HG02981 (cell line): ENCODE measurements at regions not wholly inside any gene's neighbourhood (a gene's known extent, or its start where the extent isn't known, plus 50 kb on each side); places are given as distances from the start of the nearest gene placed in this dataset.
"Not testable (repeated sequence)": the region's sequence is repeated elsewhere in the genome, so short reads cannot be mapped to it uniquely, and the experiment has no call there.

Experiments used
- ATAC-seq: cut with Tn5 transposase; IDR thresholded peaks from one replicate; pipeline ENCODE4 v1.9.1; 2021; ENCODE audit warnings: mild to moderate bottlenecking, moderate library complexity; ENCODE audit not compliant: unreplicated experiment

DNA sequence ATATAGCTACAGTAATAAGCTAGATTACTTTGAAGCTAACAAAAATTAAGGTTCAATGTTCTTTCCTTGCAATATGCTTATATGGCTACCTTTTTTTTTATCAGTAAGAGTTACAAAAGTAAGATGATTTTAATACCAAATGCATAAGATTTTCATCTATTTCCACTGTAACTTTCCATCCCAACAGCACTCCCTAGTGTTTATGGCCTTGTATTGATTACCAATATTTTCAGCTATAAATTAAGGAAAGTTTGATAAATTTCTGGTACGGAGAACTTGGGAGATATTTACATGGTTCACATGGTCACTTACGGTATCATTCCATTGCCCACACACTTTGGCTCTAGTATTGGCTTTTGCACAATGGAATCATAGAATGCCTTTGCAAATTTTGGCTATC lies 448.9 kb upstream of the PABPC4L start:
- no peak for ATAC-seq

DNA sequence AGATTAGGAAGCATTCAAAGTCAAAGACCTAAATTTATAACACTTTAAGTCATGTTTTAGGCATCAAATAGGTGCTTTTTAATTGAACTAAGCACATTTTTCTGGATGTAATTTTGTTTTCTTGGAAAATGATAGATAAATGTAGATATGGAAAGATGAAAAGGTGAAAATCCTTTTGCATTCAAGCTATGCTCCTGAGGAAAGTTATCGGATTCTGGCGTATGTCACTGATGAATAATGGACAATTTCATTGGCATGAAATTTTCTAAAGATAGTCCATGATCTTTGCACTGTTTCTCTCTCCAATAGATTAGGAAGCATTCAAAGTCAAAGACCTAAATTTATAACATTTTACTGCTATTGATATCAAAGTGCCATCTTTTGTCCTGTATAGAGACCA lies 444.2 kb upstream of the PABPC4L start:
- no peak for ATAC-seq

DNA sequence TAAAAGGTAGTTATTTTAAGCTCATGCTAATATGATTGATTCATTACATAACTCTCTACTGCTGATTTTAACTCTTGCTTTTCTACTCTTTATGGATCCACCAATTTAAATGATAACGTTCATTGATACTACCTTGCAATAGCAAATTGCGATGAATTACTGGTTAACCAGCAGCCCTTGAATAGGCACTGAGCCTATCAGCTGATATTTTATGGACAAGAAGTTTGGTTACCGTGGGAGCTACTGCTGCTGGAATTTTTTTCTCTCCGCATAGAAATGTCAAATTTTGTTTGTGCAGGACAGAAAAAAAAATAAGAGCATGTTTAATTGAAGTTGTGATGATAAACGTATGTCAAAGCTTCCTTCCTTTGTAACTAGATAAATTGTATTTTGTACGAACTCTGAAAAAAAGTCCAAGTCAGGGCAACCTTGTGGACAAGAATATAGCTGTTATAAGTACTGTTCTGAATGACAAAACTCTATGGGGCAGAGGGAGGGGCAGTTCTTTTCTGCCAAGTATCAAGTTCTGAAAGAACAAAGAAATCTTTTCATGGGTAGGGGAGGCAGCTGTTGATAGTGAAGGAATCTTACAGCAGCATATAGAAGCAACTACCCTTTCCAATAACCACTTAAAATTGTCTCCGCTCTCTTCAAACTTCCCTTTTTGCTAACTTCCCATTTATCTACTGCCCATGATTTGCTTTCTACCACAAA lies 434.9 kb upstream of the PABPC4L start:
- no peak for ATAC-seq

DNA sequence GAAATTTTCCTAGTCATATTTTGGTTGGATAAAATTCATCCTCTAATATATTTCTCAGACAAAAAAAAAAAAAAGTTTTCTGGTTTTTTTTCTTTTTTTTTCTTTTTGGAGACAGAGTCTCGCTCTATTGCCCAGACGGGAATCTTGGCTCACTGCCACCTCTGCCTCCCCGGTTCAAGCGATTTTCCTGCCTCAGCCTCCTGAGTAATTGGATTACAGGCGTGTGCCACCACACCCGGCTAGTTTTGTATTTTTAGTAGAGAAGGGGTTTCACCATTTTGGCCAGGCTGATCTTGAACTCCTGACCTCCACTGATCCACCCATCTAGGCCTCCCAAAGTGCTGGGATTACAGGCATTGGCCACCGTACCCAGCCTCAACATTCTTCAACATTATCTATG lies 432.7 kb upstream of the PABPC4L start:
- ATAC-seq: no peak

DNA sequence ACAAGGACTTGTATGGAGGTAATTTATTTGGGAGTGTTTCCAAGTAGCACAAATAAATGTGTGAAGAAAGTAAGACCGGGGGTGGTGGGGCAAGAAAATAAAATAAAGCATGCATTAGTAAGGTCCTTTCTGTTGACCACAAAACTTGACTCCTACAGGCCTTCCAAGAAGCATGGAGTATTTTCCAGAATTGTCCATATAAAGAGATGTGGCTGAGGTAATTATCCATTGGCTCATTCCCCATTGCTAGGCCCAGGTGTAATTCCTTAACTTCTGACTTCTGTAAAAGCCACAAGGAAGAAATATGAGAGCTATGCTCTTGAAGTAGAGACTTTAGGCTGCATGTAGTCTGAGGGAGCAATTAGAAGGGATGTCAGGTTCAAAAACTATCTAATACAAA lies 430.5 kb upstream of the PABPC4L start:
- ATAC-seq: no peak

DNA sequence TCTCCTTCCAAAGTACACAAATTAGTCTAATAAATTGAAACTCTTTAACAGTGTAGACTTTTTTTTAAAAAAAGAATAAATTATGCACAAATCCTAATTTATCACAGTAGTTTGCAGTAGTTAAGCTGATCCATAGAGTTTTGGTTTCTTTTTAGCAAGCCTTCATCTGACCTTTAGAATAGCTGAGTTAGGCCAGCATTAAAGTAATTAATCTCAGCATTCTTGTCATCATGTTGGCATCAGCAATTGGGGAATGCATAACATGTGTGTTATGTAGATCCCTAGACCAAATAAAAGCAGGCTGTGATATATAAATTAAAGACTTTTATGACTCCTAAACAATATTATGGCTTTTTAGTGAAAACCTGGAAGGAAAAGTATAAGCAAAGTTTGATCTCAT lies 426.5 kb upstream of the PABPC4L start:
- no peak for ATAC-seq

DNA sequence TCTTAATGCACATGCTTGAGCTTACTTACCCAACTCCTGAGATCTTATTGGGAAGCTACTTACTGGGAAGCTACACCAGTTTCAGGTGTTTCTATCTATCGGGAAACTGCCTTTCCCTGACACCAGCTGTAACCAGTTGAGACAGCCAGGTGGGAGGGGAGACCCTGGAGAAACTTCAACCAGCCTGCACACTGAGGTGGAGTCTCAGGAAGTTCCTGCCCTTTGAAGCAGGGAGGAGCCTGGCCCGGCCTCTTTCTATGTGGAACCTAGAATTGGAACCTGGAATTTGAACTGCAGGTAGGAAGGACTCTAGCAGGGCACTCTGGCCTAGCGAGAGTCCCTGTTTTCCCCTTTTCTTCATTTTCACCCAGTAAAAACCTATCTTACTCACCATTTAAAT lies 425.8 kb upstream of the PABPC4L start:
- ATAC-seq: no peak

DNA sequence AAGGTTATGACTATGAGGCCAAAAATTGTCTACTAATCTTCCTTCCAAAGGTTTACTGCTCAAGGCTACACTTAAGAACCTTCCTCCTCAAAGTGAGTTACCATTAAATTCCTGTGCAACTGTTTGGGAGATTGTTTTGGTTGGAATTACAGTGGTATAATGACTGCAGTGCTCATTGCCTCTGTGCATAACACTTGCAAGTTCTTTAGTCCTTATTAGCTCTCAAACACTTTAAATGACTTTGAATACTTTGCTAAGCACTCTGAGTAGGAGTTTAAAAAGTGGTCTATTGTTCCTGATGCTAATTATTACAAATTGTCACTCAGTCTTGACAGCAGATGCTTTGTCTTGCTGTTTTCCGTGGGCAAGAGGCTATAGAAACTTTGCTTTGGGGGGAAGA lies 422.8 kb upstream of the PABPC4L start:
- no peak for ATAC-seq

DNA sequence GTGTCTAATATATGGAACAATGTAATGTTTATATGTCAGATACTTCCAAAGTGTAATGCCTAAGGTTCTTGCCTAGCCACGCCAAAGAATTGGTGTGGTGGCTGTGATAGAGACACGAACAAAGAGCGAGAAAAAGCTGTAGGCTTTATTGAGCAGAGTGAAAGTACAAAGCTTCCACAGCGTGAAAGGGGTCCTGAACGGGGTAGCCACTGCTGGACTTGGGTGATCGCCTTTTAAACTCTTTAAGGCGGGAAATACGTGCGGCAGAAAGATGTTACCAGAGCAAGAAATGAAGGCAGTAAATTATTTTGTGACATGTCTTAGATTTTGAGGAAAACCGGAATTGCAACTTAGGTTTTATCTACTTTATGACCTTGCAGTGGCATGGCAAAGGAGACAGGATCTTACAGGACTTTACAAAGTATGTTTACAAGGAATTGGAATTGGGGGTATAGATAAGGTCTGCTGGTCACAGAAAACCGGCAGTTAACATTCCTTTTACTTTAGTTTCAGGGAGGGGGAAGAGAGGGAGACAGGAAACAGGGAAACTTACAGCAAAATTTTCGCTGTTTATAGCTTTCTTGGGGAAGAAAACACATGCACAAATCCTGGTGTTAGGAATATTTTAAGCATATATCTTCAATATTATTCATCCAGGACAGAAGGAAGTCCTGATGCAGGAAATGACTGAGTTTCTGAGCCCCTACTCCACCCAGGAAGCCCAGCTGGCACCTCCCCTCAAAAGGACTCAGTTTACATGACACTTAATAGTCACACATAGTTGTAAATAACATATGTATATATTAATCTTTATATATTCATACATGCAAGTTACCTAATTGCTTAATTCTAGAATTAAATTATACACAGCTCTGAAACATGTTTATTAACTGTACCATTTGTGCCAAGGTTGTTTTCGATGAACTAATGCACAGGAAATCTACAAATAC lies 421.3 kb upstream of the PABPC4L start:
- not testable (repeated sequence) for ATAC-seq

DNA sequence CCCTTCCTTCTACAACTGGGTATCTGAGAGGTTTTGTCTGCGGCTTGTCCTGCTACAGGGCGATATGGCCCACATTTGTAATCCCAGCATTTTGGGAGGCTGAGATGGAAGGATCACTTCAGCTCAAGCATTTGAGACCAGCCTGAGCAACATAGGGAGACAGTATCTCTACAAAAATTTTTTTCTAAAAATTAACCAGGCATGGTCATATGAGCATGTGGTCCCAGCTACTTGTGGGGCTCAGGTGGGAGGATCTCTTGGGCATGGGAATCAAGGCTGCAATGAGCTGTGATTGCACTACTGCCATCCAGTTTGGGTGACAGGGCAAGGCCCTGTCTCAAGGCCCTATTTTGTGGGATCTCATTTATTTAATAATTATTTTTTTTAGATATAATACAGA lies 420.6 kb upstream of the PABPC4L start:
- ATAC-seq: no peak

DNA sequence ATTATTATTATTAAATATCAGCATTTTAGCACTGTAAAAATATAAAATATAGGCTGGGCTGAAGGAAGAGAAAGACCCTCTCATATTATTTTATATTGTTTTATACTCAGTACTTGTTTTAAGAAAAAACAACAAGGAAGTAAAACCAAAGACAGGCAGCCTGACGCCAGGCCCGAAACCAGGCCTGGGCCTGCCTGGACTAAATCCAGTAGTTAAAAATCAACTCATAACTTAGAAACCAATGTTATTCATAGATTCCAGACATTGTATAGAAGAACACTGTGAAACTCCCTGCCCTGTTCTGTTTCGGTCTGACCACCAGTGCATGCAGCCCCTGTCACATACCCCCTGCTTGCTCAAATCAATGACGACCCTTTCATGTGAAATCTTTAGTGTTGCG lies 420.1 kb upstream of the PABPC4L start:
- not testable (repeated sequence) for ATAC-seq

DNA sequence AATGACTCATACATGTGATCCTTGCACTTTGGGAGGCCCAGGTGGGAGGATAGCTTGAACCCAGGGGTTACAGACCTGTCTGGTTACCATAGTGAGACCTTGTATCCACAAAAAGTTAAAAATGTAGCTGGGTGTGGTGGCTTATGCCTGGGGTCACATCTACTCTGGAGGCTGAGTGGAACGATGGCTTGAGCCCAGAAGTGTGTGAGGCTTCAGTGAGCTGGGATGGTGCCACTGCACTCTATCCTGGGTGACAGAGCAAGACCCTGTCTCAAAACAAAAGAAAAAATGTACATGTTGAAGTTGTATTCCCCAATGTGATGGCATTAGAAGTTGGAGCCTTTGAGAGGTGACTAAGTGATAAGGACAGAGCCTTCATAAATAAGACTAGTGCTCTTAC lies 409.4 kb upstream of the PABPC4L start:
- ATAC-seq: no peak

DNA sequence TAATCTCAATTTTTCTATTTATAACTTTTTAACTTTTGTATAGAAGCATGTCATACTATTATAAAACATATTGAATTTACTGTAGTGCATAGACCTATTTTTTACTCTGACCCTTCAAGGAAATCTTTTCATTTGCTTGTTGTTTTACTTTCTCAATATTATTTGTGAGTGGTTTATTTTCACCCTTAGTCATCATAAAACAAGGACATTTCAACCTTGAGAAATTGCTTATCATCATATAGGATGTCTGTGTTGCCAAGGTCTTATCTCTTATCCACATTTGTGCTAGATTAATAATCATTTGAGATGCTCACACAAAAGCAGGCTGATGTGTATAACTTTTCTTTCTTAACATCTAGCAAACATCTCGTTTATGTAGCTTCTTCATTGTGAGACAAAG lies 408.6 kb upstream of the PABPC4L start:
- no peak for ATAC-seq

DNA sequence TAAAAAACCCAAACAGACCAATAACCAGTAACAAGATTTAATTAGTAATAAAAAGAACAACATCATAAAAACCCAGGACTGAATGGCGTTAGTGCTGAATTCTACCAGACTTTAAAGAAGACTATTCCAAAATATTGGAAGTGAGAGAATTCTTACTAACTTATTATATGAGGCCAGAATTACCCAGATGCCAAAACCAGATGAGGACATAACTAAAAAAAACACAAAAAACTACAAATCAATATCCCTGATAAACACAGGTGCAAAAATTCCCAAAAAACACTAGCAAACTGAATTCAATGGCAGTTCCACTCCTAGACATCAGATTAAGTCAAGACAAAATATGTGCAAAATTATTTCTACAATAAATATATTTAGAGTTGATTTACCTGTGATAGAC lies 400.1 kb upstream of the PABPC4L start:
- ATAC-seq: no peak

DNA sequence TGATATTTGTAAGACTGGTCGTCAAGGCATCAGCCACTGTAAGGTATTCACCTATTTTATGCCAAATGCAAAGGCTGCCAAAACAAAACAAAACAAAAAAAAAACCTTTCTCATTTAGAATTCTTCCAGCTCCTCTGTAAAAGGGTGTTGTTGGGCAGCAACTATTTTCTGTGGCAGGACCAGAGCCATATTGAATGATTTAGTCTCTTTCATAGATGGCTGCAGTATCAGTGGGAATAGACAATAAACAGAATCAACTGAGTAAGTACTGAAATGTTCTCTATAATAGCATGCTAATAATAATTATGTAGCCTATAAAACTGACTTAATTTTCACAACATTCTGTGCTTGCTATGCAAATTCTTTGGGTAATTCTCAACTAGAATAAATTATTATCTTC lies 389.7 kb upstream of the PABPC4L start:
- ATAC-seq: no peak

DNA sequence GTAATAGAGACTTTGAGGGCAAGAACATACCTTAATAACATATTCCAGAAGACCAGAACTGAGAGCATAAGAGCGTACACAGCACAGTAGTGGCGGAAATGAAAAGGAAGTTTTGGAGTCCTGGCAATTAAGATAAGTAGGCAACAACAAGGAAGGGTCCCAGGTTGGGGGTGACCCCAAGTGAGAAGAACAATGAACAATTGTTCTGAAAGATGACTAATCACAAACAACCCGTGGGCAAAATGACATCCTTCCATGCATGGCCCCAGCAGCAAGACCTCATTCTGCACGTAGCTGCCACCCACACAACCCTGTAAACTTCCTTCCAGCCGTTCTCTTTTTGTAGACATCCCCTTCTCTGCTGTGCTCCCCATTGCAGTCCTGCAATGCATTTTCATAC lies 384.4 kb upstream of the PABPC4L start:
- no peak for ATAC-seq

DNA sequence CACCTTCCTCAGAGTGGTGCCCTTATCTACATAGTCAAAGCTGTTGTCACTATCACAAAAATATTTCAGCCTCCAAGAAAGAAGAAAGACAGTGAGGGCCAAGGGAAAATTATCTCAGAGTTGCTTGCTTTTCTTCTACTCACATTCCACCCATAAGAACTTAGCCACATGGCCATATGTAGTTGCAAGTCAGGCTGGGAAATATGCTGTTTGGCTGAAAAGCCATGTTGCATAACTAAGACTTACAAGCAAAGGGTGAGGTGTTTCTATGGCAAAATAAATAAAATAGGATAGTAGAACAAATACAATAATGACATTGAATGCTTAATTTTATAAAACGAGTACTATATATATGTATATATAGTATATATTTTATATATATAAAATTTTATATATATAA lies 365.9 kb upstream of the PABPC4L start:
- ATAC-seq: no peak

DNA sequence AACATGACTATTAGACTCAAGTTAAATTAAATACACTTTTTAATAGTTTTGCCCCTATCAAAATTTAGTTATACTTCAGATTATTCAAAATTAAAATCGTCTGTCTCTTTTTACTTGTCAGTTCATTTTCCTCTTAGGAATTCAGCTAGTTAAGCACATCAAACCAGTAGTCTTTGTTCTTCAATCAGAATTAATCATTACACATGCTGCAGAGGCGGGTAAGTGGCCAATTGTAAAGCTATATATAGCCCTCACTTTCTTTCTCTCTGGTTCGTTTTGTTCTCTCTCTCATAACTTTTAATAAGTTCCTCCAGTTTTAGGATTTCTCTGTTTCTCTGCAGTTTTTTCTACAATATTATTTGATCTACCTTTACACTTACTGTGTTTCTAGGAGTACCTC lies 359.1 kb upstream of the PABPC4L start:
- ATAC-seq: no peak

DNA sequence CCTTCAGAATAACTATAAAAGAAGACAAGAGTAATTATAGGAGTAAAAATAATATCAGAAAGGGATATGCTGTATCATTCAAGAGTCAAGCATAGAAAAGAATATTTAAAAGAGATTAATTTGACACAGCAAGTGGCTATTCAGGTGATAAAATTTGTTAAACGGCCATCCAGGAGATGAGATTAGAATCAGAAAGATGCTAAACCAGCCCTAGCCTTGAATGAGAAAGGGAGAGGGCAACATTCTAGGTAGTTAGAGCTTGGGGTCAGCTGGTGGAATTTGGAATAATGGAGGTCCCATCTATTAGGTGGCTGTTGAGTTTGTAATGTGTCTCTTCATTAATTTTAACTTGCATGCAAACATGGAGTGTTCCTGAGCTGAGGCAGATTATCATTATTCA lies 350.5 kb upstream of the PABPC4L start:
- no peak for ATAC-seq

DNA sequence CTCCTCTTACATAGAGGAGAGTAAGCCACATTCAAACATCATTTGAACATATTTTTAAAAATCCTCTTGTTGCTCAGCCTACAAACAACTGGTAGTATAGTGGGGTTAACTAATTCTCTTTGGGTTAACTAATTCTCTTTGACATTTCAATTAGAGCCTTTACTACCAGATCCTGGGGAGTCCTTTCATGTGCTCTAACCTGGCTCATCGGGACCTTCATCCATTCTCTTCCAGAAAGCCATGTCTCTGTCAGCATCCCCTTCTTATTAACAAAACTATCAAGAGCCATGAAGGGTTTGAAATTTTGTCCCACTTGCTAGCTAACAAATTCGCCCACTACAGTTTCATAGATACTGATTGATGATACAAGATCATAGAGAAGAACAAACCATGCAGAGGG lies 349.8 kb upstream of the PABPC4L start:
- no peak for ATAC-seq

DNA sequence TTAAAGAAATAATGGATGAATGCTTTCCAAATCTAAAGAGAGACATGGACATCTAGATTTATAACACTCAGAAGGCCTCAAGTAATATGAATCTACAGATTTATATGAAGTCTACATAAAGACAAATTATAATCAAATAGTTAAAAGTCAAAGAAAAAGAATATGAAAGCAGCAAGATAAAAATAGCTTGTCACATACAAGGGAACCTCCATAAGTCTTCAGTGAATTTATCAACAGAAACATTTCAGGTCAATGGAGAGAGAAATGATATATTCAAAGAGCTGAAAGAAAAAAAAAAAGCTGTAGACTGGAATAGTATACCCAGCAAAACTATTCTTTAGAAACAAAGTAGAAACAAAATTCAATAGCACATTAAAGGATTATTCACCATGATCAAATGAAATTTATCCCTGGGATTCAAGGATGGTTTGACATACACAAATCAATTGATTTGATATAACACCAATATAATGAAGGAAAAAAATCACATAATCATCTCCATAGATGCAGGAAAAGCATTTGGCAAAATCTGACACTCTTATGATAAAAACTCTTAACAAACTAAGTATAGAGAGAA lies 346.6 kb upstream of the PABPC4L start:
- ATAC-seq: no peak

DNA sequence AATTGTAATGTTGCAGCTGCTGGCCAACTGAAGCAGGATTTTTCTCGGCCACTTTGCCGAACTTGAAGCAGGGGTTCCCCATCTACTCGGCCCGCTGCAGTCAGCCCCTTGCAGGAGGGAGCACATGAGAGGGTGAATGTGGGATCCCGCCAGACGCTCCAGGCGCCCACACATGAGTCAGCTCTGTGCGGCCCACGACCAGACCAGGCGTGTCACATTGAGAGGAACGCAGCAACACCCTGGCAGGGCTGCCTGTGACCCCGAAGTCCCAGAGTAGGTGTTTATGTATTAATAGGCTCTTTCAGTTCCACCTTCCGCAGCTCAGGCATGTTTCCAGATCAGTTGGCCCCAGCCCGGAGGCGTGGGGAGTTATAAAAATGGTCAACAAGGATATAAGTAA lies 344.7 kb upstream of the PABPC4L start:
- no peak for ATAC-seq
